Stomach (tissue), 8 donors: ENCODE measurements at regions not wholly inside any gene's neighbourhood (a gene's known extent, or its start where the extent isn't known, plus 50 kb on each side); places are given as distances from the start of the nearest gene placed in this dataset.
"Not testable (repeated sequence)": the region's sequence is repeated elsewhere in the genome, so short reads cannot be mapped to it uniquely, and the experiment has no call there.

Experiments used
- DNase-seq, 2 donors: peaks; one replicate each; pipeline versions ENCODE4 v3.0.0 to v3.0.0-alpha.2; 2013 to 2019
- H3K27ac ChIP-seq, 5 donors: fragments of 200-600 bp in 4 of 5; sonication (generic) in 4 of 5; one replicate each; pipeline ENCODE4 v1.5.1; 2013 to 2019; ENCODE audit warnings: mild to moderate bottlenecking in 1 of 5, moderate library complexity in 1 of 5
- H3K27me3 ChIP-seq, 3 donors: fragments of 200-600 bp; sonication (generic); one replicate each; pipeline ENCODE4 v1.5.1; 2017 to 2019; ENCODE audit warnings: mixed run types in 1 of 3
- H3K36me3 ChIP-seq, 4 donors: fragments of 200-600 bp; sonication (generic); 1 replicate in 3 of 4; 2 replicates in 1 of 4; pipeline ENCODE4 v1.5.1; 2016 to 2019
- H3K4me1 ChIP-seq, 4 donors: fragments of 200-600 bp; sonication (generic); one replicate each; pipeline ENCODE4 v1.5.1; 2016 to 2019
- H3K4me3 ChIP-seq, 4 donors: fragments of 200-600 bp; sonication (generic) in 3 of 4; one replicate each; pipeline ENCODE4 v1.5.1; 2016 to 2019; ENCODE audit warnings: mild to moderate bottlenecking in 1 of 4
- H3K9me3 ChIP-seq, 4 donors: fragments of 200-600 bp; sonication (generic); one replicate each; pipeline ENCODE4 v1.5.1; 2016 to 2019
- EP300 ChIP-seq: sonication (generic); formaldehyde crosslinking; IDR thresholded peaks from one replicate; pipeline ENCODE4 v1.6.1; 2017; ENCODE audit warnings: antibody characterized with exemption
- POLR2A ChIP-seq, 4 donors: fragments of 450-650 bp; IDR thresholded peaks; one replicate each; pipeline ENCODE4 v1.6.1; 2016; ENCODE audit warnings: antibody characterized with exemption in 4 of 4, control low read depth in 2 of 4, mild to moderate bottlenecking in 1 of 4, moderate library complexity in 1 of 4
- POLR2AphosphoS5 ChIP-seq, 3 donors: sonication (generic); formaldehyde crosslinking; IDR thresholded peaks; one replicate each; pipeline ENCODE4 v1.6.1; 2016; ENCODE audit warnings: antibody characterized with exemption in 3 of 3
- WGBS, 5 donors: extraction: QIAGEN DNeasy Blood & Tissue Kit in 3 of 5; methylation state at CpG; one replicate each; pipeline versions ENCODE4 v1.1.5 to v1.1.7; 2013 to 2018; 5-methylcytosine and 5-hydroxymethylcytosine counted together
- intact Hi-C: fragments of 100-400 bp; cut with DNase I; formaldehyde crosslinking; loops from one replicate; pipeline ENCODE4 v1.15.1; 2023; ENCODE audit warnings: low total_unique reads
- TF ChIP-seq, protein P1 (sequence below), 7 experiments: fragments of 450-650 bp in 4 of 7; fragments of 200-600 bp in 3 of 7; sonication (generic) in 3 of 7; IDR thresholded peaks; one replicate each; pipeline ENCODE4 v1.5.1; 2016 to 2019; ENCODE audit warnings: antibody characterized with exemption in 7 of 7, control low read depth in 2 of 7, mild to moderate bottlenecking in 1 of 7
- donor health status: healthy with polysubstance abuse.
- donor health status: Bipolar disorder and iron deficiency.
- donor health status: healthy.

DNA sequence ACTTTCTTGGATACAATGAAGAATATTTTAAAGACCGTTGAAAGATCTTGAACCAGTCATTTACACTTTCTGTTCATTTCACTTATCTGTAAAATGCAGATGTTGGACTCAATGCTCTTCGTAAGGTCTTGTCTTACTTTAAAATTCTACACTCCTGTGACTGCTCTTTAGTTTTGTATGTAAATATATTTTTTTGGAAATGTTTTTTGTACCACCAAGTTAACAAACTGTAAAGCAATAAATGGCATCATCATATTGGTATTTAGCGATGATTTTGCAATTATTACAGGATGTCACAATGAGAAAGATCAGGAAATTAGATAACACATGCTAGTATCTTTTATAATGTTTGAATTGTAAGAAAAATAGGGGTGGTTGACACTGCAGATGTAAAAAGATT, 80.8 kb upstream of the GNAQ start:
- no peak for TF ChIP-seq POLR2AphosphoS5 (IDR thresholded peaks at IDR 0.05)
- TF ChIP-seq, protein P1, sequence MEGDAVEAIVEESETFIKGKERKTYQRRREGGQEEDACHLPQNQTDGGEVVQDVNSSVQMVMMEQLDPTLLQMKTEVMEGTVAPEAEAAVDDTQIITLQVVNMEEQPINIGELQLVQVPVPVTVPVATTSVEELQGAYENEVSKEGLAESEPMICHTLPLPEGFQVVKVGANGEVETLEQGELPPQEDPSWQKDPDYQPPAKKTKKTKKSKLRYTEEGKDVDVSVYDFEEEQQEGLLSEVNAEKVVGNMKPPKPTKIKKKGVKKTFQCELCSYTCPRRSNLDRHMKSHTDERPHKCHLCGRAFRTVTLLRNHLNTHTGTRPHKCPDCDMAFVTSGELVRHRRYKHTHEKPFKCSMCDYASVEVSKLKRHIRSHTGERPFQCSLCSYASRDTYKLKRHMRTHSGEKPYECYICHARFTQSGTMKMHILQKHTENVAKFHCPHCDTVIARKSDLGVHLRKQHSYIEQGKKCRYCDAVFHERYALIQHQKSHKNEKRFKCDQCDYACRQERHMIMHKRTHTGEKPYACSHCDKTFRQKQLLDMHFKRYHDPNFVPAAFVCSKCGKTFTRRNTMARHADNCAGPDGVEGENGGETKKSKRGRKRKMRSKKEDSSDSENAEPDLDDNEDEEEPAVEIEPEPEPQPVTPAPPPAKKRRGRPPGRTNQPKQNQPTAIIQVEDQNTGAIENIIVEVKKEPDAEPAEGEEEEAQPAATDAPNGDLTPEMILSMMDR (IDR thresholded peaks at IDR 0.05), result no peak
- intact Hi-C loops, result no loop called here
- H3K9me3 ChIP-seq, result no peaks in the 10 kb centered on the region
- no peak for DNase-seq
- 84 to 90% (median 85%) methylated on average over 3 of the region's 3 CpGs for WGBS, 5 donors
- H3K27me3 ChIP-seq, result no peaks in the 10 kb centered on the region
- no peaks in the 10 kb centered on the region for H3K36me3 ChIP-seq
- no peaks in the 10 kb centered on the region for H3K4me1 ChIP-seq
- no peak overlapping the region for H3K27ac ChIP-seq
- H3K4me3 ChIP-seq, result no peak overlapping the region

DNA sequence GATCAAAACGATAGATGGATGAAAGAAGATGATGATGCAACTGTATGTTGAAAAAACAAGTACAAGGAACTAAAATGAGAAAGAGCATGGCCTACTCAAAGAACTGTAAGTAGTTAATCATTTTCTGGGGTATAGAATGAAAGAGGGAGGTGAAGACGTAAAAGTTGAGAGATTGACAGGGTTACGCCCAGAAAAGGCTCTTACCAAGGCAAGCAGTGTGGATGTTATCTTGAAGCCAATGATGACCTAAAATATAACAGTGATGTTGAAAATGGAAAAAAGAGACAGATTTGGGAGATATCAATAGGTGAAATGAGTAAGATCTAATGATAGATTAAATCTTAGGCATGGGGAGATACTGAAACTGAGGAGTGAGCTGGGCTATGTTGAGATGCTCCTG, 80.4 kb upstream of the GNAQ start:
- no peak for DNase-seq
- no peaks in the 10 kb centered on the region for H3K9me3 ChIP-seq
- intact Hi-C loops, result no loop called here
- H3K36me3 ChIP-seq, result no peaks in the 10 kb centered on the region
- H3K4me3 ChIP-seq, result no peak overlapping the region
- H3K4me1 ChIP-seq, result no peaks in the 10 kb centered on the region
- no peaks in the 10 kb centered on the region for H3K27me3 ChIP-seq
- no peak overlapping the region for H3K27ac ChIP-seq
- TF ChIP-seq, protein P1 (IDR thresholded peaks at IDR 0.05), result no peak
- TF ChIP-seq POLR2AphosphoS5 (IDR thresholded peaks at IDR 0.05) (no peak), POLR2A (IDR thresholded peaks at IDR 0.05) (no peak), EP300 (no peak)
- WGBS, 5 donors, result 90 to 95% (median 93%) methylated on average over 3 of the region's 3 CpGs

DNA sequence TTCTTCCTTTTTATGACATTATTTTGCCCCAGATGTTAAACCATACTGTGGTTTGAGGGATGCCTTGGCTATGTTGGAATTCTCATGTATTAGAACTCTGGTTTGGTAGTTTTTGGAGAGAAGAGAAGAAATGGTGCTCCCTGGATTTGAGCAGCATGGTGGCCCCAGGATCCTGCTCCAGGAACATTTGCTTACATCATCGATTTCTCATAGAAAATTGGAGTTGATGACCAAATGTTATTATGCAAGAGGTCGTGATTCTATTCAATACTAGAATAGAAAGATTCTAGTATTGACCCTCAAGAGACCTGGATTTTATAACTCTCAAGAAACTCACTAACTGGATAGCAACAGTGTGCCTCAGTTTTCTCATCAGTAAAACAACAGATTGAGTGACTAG, 77.5 kb upstream of the GNAQ start:
- H3K9me3 ChIP-seq, result no peaks in the 10 kb centered on the region
- 76 to 88% (median 82%) methylated on average over 2 of the region's 2 CpGs for WGBS, 5 donors

DNA sequence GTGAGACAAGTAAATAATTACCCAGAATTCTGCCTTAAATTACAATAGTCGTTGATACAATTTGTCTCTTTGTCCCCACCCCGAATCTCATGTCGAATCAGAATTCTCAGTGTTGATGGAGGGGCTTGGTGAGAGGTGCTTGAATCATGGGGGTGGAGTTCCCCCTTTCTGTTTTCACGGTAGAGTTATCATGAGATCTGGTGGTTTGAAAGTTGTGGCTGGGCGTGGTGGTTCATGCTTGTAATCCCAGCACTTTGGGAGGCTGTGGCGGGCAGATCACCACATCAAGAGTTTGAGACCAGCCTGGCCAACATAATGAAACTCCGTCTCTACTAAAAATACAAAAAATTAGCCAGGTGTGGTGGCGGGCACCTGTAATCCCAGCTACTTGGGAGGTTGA, 75.0 kb upstream of the GNAQ start:
- 78 to 93% (median 88%) methylated on average over 8 of the region's 8 CpGs for WGBS, 5 donors
- H3K4me1 ChIP-seq, DNase-seq, H3K9me3 ChIP-seq, H3K4me3 ChIP-seq, H3K36me3 ChIP-seq, H3K27ac ChIP-seq, H3K27me3 ChIP-seq, intact Hi-C loops: not testable (repeated sequence)

More for the DNA sequence above, 77.5 kb upstream of the GNAQ start:
- H3K27me3 ChIP-seq, result no peaks in the 10 kb centered on the region
- intact Hi-C loops, result no loop called here
- no peak overlapping the region for H3K4me3 ChIP-seq
- no peaks in the 10 kb centered on the region for H3K36me3 ChIP-seq
- no peak for DNase-seq
- no peak overlapping the region for H3K27ac ChIP-seq
- TF ChIP-seq POLR2A (IDR thresholded peaks at IDR 0.05), result no peak
- TF ChIP-seq, protein P1 (IDR thresholded peaks at IDR 0.05), result no peak
- no peak for TF ChIP-seq POLR2AphosphoS5 (IDR thresholded peaks at IDR 0.05)
- TF ChIP-seq EP300, result no peak
- no peaks in the 10 kb centered on the region for H3K4me1 ChIP-seq

DNA sequence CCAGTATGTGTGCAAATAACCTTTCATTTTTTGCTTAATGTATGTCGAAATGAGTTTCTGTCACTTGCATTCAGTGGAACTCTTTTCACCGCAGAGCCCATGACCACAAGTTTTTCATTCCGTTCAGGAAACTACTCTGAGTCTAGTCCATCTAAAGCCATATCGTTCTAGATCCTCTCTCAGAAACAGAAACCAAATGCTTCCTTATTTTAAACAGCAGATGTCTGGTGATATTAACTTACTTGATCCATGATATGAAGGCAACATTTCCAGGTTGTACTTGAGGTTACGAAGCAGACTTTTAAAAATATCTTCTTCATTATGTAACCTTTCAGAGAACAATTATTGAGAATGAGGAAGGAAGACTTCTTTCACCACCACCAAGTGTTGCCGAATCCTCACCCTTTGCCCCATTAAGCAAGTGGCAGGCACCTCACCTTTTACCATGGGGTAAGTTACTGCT, 72.4 kb upstream of the GNAQ start:
- H3K27me3 ChIP-seq, result no peaks in the 10 kb centered on the region
- H3K36me3 ChIP-seq, result no peaks in the 10 kb centered on the region
- no peak overlapping the region for H3K4me3 ChIP-seq
- peak overlapping the region in 2 of 5 donors; percentile 17 to 34 for H3K27ac ChIP-seq
- 70 to 85% (median 79%) methylated on average over 6 of the region's 6 CpGs for WGBS, 5 donors
- no peaks in the 10 kb centered on the region for H3K4me1 ChIP-seq
- intact Hi-C loops, result no loop called here
- peak in 1 of 2 donors; percentile 32 for DNase-seq
- TF ChIP-seq POLR2AphosphoS5 (IDR thresholded peaks at IDR 0.05), result no peak
- TF ChIP-seq EP300, result no peak
- H3K9me3 ChIP-seq, result peaks cover 0 to 6% (median 6%) of the 10 kb centered on the region in 4 donors
